ENCODE measurements at regions not wholly inside any gene's neighbourhood (a gene's known extent, or its start where the extent isn't known, plus 50 kb on each side); places are given as distances from the start of the nearest gene placed in this dataset.

DNA sequence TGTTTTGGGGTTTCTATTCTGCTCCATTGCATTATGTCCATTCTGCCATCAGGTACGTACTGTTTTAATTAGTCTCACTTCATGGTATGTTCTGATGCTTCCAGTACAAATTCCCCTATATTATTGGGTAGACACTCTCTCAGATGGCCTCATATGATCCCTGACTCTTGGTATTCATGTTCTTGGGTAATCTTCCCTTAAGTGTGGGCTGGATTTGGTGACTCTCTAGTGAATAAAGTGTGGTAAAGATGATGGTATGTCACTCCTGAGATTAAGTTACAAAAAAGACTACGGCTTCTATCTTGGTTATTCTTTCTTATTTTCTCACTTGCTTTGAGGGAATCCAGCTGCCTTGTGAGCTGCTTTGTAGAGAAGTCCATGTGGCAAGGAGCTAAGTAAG lies 89.6 kb upstream of the TBC1D5 start:
- no peak overlapping the region for H3K4me3 ChIP-seq
- ATAC-seq = no peak
- TF ChIP-seq, protein P1, sequence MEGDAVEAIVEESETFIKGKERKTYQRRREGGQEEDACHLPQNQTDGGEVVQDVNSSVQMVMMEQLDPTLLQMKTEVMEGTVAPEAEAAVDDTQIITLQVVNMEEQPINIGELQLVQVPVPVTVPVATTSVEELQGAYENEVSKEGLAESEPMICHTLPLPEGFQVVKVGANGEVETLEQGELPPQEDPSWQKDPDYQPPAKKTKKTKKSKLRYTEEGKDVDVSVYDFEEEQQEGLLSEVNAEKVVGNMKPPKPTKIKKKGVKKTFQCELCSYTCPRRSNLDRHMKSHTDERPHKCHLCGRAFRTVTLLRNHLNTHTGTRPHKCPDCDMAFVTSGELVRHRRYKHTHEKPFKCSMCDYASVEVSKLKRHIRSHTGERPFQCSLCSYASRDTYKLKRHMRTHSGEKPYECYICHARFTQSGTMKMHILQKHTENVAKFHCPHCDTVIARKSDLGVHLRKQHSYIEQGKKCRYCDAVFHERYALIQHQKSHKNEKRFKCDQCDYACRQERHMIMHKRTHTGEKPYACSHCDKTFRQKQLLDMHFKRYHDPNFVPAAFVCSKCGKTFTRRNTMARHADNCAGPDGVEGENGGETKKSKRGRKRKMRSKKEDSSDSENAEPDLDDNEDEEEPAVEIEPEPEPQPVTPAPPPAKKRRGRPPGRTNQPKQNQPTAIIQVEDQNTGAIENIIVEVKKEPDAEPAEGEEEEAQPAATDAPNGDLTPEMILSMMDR (IDR thresholded peaks at IDR 0.05) = no peak
- no peaks in the 10 kb centered on the region for H3K36me3 ChIP-seq (ENCODE audit: low read depth)
- no peaks in the 10 kb centered on the region for H3K9me3 ChIP-seq
- intact Hi-C loops (cut with DNase I, micrococcal nuclease) = loop anchor here in 1 of 2 donors (10.0 kb wide), 1 partner anchor 187 kb away; no protein-coding TSS in a partner anchor
- DNase-seq = no peak
- H3K4me1 ChIP-seq (ENCODE audit: low read depth) = no peaks in the 10 kb centered on the region

DNA sequence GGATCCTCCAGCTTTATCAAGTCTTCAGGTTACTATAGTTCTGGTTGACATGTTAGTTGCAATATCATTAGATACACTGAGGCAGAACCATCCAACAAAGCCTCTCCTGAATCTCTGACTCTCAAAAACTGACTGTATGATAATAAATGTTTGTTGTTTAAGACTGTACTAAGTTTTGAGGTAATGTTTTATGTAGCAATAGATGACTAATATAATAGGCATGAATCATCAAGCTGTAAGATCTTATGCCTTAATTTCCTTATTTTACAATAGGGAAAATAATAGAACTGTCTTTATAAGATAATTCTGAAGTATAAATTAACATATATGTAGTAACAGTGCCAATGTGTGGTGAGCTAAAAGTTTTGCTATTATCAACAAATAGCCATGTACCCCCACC lies 88.9 kb upstream of the TBC1D5 start:
- H3K36me3 ChIP-seq (ENCODE audit: low read depth) = no peaks in the 10 kb centered on the region
- ATAC-seq (no peak), DNase-seq (no peak)
- TF ChIP-seq, protein P1 (IDR thresholded peaks at IDR 0.05) = no peak
- H3K9me3 ChIP-seq = no peaks in the 10 kb centered on the region
- H3K4me3 ChIP-seq = no peak overlapping the region
- intact Hi-C loops (cut with DNase I, micrococcal nuclease) = loop anchor here in 1 of 2 donors (10.0 kb wide), 1 partner anchor 187 kb away; no protein-coding TSS in a partner anchor
- H3K4me1 ChIP-seq (ENCODE audit: low read depth) = no peaks in the 10 kb centered on the region

DNA sequence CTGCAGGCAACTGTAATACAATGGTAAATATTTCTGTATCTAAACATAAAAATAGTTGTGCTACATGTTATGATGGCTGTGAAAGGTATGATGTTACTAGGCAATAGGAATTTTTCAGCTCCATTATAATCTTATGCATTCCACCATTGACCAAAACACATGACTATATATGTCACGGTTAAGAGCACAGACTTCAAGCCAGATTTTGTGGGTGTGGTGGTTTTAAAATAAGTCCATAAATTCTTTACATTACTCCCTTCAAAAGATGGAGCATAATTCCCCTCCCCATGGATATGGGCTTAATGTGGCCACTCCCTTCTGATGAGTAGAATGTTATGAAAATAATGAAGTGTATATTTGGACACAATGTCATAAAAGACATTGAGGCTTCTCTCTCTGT lies 88.4 kb upstream of the TBC1D5 start:
- Histone ChIP-seq H3K36me3 (ENCODE audit: low read depth) (no peaks in the 10 kb centered on the region), H3K4me3 (no peak overlapping the region), H3K4me1 (ENCODE audit: low read depth) (no peaks in the 10 kb centered on the region), H3K9me3 (no peaks in the 10 kb centered on the region)
- intact Hi-C loops (cut with DNase I, micrococcal nuclease) = loop anchor here in 1 of 2 donors (10.0 kb wide), 1 partner anchor 186 kb away; no protein-coding TSS in a partner anchor
- no peak for DNase-seq
- TF ChIP-seq, protein P1 (IDR thresholded peaks at IDR 0.05) = no peak
- ATAC-seq = no peak

DNA sequence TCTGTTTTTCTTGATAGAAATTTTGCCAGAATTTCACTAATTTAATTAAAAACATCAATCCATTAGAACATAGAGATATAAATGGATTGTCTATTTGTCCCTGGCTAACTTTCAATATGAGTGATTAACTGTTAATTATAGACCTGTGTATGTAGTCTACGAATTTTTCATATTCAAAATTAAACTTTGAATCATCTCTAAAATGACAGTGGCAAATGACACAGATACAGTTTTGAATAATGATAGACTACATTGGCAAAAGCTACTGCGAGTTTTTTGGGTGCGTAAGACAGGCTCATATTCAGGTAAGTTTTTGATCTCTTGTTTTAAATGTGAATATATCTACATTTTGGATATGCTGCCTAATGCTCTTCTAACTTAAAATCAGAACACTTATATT lies 86.0 kb upstream of the TBC1D5 start:
- intact Hi-C loops (cut with DNase I, micrococcal nuclease) = no loop called here
- no peaks in the 10 kb centered on the region for H3K36me3 ChIP-seq (ENCODE audit: low read depth)
- TF ChIP-seq, protein P1 (IDR thresholded peaks at IDR 0.05) = no peak
- no peak overlapping the region for H3K4me3 ChIP-seq
- ATAC-seq (no peak), DNase-seq (no peak)
- no peaks in the 10 kb centered on the region for H3K4me1 ChIP-seq (ENCODE audit: low read depth)
- H3K9me3 ChIP-seq = no peaks in the 10 kb centered on the region

DNA sequence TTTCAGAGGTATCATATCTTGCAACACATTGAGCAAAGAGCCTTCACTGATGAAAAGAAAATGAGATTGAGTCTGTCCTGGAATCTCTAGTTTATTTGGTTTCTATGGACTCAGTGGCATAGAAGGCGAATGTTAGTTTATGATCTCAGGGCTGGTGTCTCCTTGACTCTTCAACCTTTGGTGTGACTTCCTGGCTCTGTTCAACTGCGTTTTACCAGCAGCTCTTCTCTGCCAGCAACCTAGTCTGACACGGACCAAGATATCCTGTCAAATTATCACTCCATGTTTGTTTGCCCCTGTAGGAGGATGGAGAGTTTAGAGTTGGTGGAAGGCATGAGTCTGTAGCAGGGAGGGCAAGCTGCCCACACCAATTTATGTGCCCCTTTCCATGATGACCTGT lies 82.9 kb upstream of the TBC1D5 start:
- no peak overlapping the region for H3K4me3 ChIP-seq
- H3K36me3 ChIP-seq (ENCODE audit: low read depth) = no peaks in the 10 kb centered on the region
- TF ChIP-seq, protein P1 (IDR thresholded peaks at IDR 0.05) = no peak
- intact Hi-C loops (cut with DNase I, micrococcal nuclease) = no loop called here
- no peaks in the 10 kb centered on the region for H3K4me1 ChIP-seq (ENCODE audit: low read depth)
- DNase-seq = no peak
- ATAC-seq = no peak
- no peaks in the 10 kb centered on the region for H3K9me3 ChIP-seq

DNA sequence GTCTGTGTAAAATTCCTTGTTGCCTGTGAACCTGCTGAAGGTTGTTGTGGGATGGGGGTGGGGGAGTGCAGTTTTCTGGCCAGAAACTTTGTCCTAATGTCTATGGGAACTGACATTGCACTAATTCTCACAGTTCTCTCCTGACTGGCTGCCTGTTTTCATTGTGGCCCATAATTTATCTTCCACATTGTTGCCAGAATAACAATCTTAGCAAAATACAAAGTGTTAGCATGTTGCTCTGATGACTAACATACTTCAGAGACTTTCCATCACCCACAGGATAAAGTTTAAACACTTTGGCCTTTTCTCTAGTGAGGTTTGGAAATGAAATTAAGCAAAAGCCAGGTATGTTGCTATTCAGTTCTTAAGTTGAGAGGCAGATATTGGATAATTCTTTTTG lies 81.4 kb upstream of the TBC1D5 start:
- DNase-seq = no peak
- no peak for ATAC-seq
- Histone ChIP-seq H3K4me1 (ENCODE audit: low read depth) (no peaks in the 10 kb centered on the region), H3K36me3 (ENCODE audit: low read depth) (no peaks in the 10 kb centered on the region), H3K4me3 (no peak overlapping the region), H3K9me3 (no peaks in the 10 kb centered on the region)
- TF ChIP-seq, protein P1 (IDR thresholded peaks at IDR 0.05) = no peak
- intact Hi-C loops (cut with DNase I, micrococcal nuclease) = no loop called here

Data from mucosa of descending colon (tissue), 3 donors.